ENCODE measurements at regions not wholly inside any gene's neighbourhood (a gene's known extent, or its start where the extent isn't known, plus 50 kb on each side); places are given as distances from the start of the nearest gene placed in this dataset.

DNA sequence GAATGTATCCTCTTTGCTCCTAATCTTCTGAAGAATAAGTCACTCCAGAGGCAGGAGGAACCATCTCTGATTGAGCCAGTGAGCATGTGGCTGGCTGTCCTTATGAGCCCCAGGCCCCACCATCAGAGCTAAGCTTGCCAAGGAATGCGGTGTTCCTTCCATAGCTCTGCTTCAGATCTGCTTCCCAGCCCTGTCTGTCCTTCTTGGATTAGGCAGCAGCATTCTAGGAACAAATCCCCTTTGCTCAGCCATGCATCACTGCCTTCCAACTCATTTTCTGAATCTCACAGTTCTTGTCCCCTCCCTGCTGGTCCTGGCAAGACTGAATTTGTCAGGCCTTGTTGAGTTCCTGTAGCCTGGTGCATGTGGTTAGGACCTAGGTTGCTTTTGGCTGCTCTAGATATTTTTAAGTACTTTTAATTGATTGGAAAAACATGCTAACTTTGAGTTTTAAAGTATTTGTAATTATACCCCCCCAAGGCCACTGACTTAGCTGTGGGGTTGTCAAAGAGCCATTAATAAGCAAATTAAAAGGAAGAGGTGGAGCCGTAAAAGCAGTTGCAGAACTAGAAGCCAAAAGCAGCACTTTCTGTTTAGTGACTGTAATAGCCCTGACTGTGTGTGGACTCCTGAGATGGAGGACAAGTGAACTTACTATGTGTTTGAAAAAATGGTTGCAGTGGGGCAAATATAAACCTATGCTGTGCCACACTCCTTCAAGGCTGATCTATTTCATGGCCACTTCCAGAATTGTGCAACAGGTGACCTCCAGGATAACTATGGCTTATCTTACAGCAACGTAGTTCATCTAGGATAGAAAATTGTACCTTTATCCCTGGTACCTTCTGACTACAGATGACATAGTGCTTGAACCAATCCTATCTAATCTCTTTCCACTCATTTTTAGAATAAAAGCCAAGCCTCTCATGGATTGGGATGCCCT lies 61.3 kb upstream of the BACH1 start:
- TF ChIP-seq, protein P1, sequence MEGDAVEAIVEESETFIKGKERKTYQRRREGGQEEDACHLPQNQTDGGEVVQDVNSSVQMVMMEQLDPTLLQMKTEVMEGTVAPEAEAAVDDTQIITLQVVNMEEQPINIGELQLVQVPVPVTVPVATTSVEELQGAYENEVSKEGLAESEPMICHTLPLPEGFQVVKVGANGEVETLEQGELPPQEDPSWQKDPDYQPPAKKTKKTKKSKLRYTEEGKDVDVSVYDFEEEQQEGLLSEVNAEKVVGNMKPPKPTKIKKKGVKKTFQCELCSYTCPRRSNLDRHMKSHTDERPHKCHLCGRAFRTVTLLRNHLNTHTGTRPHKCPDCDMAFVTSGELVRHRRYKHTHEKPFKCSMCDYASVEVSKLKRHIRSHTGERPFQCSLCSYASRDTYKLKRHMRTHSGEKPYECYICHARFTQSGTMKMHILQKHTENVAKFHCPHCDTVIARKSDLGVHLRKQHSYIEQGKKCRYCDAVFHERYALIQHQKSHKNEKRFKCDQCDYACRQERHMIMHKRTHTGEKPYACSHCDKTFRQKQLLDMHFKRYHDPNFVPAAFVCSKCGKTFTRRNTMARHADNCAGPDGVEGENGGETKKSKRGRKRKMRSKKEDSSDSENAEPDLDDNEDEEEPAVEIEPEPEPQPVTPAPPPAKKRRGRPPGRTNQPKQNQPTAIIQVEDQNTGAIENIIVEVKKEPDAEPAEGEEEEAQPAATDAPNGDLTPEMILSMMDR (IDR thresholded peaks at IDR 0.05; ENCODE audit: poor library complexity), result no peak
- no peak for TF ChIP-seq EZH2 (IDR thresholded peaks at IDR 0.05; ENCODE audit: borderline replicate concordance)
- TF ChIP-seq EZH2phosphoT487 (IDR thresholded peaks at IDR 0.05; ENCODE audit: low read depth, severe bottlenecking, unreplicated experiment), result no peak
